ENCODE measurements at regions not wholly inside any gene's neighbourhood (a gene's known extent, or its start where the extent isn't known, plus 50 kb on each side); places are given as distances from the start of the nearest gene placed in this dataset.

GRCh38 chr2:52128081-52128480, 1096.1 kb upstream of the NRXN1 start:
- TF ChIP-seq CTCF (IDR thresholded peaks at IDR 0.05) (no peak), POLR2A (IDR thresholded peaks at IDR 0.05) (no peak)

Data from right lobe of liver (tissue), 4 donors.